ENCODE measurements at regions not wholly inside any gene's neighbourhood (a gene's known extent, or its start where the extent isn't known, plus 50 kb on each side); places are given as distances from the start of the nearest gene placed in this dataset.

DNA sequence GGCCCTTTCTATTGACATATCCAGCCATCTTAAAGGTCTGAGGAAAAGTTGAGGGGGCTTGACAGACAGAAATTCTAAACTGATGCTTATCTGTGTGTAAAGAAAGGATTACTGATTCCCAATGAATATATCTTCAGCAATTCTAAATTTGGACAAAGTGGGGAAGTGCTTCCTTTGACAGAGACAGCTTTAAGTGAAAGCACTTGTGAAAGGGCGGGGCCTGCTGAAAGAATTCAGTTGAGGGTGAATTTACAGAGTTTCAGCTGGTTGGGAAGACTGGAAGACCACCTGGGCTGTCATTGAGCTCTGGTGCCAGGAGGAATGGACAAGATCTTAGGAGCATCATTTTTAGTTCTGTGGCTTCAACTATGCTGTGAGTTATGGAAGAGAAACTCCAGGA lies 412.5 kb upstream of the OR4E1 start:
- H3K79me2 ChIP-seq (ENCODE audit: control insufficient read depth in 1 of 2, insufficient read depth in 2 of 2, low read length in 2 of 2) = no peaks in the 10 kb centered on the region
- H3K9ac ChIP-seq (replicated peaks in 1 of 4; ENCODE audit: extremely low read depth in 1 of 4, low read depth in 3 of 4, low read length in 3 of 4) = no peak overlapping the region
- H3K18ac ChIP-seq (ENCODE audit: extremely low read depth, low read length) = no peak overlapping the region
- no peak overlapping the region for H2BK15ac ChIP-seq (ENCODE audit: low read length)
- no peak overlapping the region for H3K14ac ChIP-seq (ENCODE audit: insufficient read length)
- H3K9me3 ChIP-seq (ENCODE audit: insufficient read depth in 2 of 2, low read depth in 1 of 2, low read length in 1 of 2) = no peaks in the 10 kb centered on the region
- H3K23ac ChIP-seq (ENCODE audit: insufficient read length) = no peak overlapping the region
- no peak overlapping the region for H2BK5ac ChIP-seq (ENCODE audit: low read depth, low read length)
- no peak overlapping the region for H3K4ac ChIP-seq (replicated peaks; ENCODE audit: insufficient read length, low read depth, low read length)
- H2BK20ac ChIP-seq (ENCODE audit: low read length) = no peak overlapping the region
- ChIA-PET CTCF (ENCODE audit: partially characterized antibody) (interaction anchor here (0.7 to 2.4 kb wide), 7 partner anchors 9 to 136 kb away, joined by 3 to 39 read pairs (median 4); no protein-coding TSS in a partner anchor), POLR2A (ENCODE audit: partially characterized antibody) (no interaction called here)
- H3K4me2 ChIP-seq (ENCODE audit: insufficient read depth in 1 of 2, low read depth in 2 of 2, low read length in 2 of 2) = no peak overlapping the region
- H2AK5ac ChIP-seq (ENCODE audit: low read depth, low read length) = no peak overlapping the region
- H4K91ac ChIP-seq (replicated peaks; ENCODE audit: insufficient read length, low read length) = no peak overlapping the region
- H3K27me3 ChIP-seq (replicated peaks in 1 of 4; ENCODE audit: control insufficient read depth in 3 of 4, extremely low read depth in 1 of 4, insufficient read depth in 3 of 4, low read length in 3 of 4) = no peaks in the 10 kb centered on the region
- WGBS, 2 experiments (ENCODE audit: extremely low coverage in 1 of 2, insufficient coverage in 1 of 2, insufficient read length in 1 of 2, insufficient replicate concordance in 2 of 2, low coverage in 1 of 2, low lambda C conversion rate in 2 of 2, missing lambda C conversion rate in 1 of 2) = 100% methylated on average over 1 of the region's 1 CpG; no CpG with 5 or more reads in 1 of the 2 experiments
- H4K8ac ChIP-seq (ENCODE audit: extremely low read depth, insufficient read depth, low read length) = no peak overlapping the region
- DNase-seq (ENCODE audit: low read depth in 1 of 2, low spot score in 2 of 2) (no peak), FAIRE-seq (no peak)
- no peaks in the 10 kb centered on the region for H3K23me2 ChIP-seq (ENCODE audit: low read depth, low read length)
- no peak overlapping the region for H3K4me3 ChIP-seq (ENCODE audit: extremely low read depth in 1 of 4, insufficient read depth in 2 of 4, low read depth in 3 of 4, low read length in 4 of 4)
- H3K56ac ChIP-seq (replicated peaks; ENCODE audit: insufficient read length, low read depth, low read length) = no peak overlapping the region
- no peak overlapping the region for H2BK120ac ChIP-seq (replicated peaks; ENCODE audit: low read depth, low read length)
- no peak overlapping the region for H2BK12ac ChIP-seq (ENCODE audit: low read depth, low read length)
- H4K20me1 ChIP-seq (replicated peaks in 1 of 2; ENCODE audit: control insufficient read depth in 1 of 2, insufficient read depth in 2 of 2, low read length in 2 of 2) = no peaks in the 10 kb centered on the region
- H3K36me3 ChIP-seq (ENCODE audit: control insufficient read depth in 2 of 4, insufficient read depth in 4 of 4, low read length in 3 of 4) = no peaks in the 10 kb centered on the region
- H2AFZ ChIP-seq (ENCODE audit: low read length) = no peak overlapping the region
- no peak overlapping the region for H3K27ac ChIP-seq (ENCODE audit: low read depth, low read length)
- H3K4me1 ChIP-seq (replicated peaks in 1 of 4; ENCODE audit: control insufficient read depth in 3 of 4, insufficient read depth in 4 of 4, low read length in 3 of 4) = peaks cover 0 to 3% (median 0%) of the 10 kb centered on the region in 4 experiments; a peak in 2 of 7 replicates
- no peak for TF ChIP-seq GTF2F1 (IDR thresholded peaks at IDR 0.05; ENCODE audit: borderline replicate concordance, low read depth, low read length)
- no peak for TF ChIP-seq CREB1 (IDR thresholded peaks at IDR 0.05)
- no peak for TF ChIP-seq SP1 (IDR thresholded peaks at IDR 0.05; ENCODE audit: low read depth, low read length)
- H4K5ac ChIP-seq (ENCODE audit: insufficient read length, low read depth, low read length) = no peak overlapping the region
- no peaks in the 10 kb centered on the region for H3K79me1 ChIP-seq (ENCODE audit: low read depth, low read length)
